ENCODE measurements at regions not wholly inside any gene's neighbourhood (a gene's known extent, or its start where the extent isn't known, plus 50 kb on each side); places are given as distances from the start of the nearest gene placed in this dataset.
"Not testable (repeated sequence)": the region's sequence is repeated elsewhere in the genome, so short reads cannot be mapped to it uniquely, and the experiment has no call there.

- FAIRE-seq, result no peak
- Histone ChIP-seq H3K27me3 (ENCODE audit: control insufficient read depth, insufficient read depth, low read length) (no peaks in the 10 kb centered on the region), H3K36me3 (ENCODE audit: control insufficient read depth, insufficient read depth, low read length) (no peaks in the 10 kb centered on the region), H3K4me3 (ENCODE audit: low read depth, low read length) (no peak overlapping the region)
- TF ChIP-seq, protein P1, sequence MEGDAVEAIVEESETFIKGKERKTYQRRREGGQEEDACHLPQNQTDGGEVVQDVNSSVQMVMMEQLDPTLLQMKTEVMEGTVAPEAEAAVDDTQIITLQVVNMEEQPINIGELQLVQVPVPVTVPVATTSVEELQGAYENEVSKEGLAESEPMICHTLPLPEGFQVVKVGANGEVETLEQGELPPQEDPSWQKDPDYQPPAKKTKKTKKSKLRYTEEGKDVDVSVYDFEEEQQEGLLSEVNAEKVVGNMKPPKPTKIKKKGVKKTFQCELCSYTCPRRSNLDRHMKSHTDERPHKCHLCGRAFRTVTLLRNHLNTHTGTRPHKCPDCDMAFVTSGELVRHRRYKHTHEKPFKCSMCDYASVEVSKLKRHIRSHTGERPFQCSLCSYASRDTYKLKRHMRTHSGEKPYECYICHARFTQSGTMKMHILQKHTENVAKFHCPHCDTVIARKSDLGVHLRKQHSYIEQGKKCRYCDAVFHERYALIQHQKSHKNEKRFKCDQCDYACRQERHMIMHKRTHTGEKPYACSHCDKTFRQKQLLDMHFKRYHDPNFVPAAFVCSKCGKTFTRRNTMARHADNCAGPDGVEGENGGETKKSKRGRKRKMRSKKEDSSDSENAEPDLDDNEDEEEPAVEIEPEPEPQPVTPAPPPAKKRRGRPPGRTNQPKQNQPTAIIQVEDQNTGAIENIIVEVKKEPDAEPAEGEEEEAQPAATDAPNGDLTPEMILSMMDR (IDR thresholded peaks at IDR 0.05; ENCODE audit: insufficient read depth, low read length, severe bottlenecking), result no peak
- DNase-seq (ENCODE audit: low read depth), result no peak
These were observed 1341.4 kb upstream of the NUDT12 start for GRCh38 chr5:104903941-104904340.

DNA sequence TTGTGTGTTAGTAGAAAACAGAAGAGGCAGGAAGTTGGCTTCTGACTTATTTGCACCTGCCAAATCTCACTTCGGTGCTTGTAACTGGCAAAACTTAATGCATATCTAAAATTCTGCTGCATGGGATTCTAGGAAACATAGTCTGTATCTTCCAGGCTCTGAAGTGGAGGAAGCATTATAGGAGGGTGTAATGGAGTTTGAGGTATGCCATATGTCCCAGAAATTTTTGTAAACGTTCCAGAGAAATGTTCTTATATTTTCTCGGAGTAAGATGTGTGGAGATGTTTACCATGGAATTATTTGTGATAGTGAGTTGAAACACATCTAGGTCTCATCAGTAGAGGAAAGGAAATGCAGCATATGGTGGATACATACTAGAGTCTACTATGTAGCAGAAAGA, 1329.0 kb upstream of the NUDT12 start:
- Histone ChIP-seq H3K36me3 (ENCODE audit: control insufficient read depth, insufficient read depth, low read length) (no peaks in the 10 kb centered on the region), H3K27me3 (ENCODE audit: control insufficient read depth, insufficient read depth, low read length) (no peaks in the 10 kb centered on the region), H3K4me3 (ENCODE audit: low read depth, low read length) (no peak overlapping the region)
- TF ChIP-seq, protein P1 (IDR thresholded peaks at IDR 0.05; ENCODE audit: insufficient read depth, low read length, severe bottlenecking), result no peak
- FAIRE-seq (no peak), DNase-seq (ENCODE audit: low read depth) (no peak)

GRCh38 chr5:104890767-104891166, 1328.2 kb upstream of the NUDT12 start:
- DNase-seq (ENCODE audit: low read depth) (no peak), FAIRE-seq (no peak)
- Histone ChIP-seq H3K4me3 (ENCODE audit: low read depth, low read length) (no peak overlapping the region), H3K36me3 (ENCODE audit: control insufficient read depth, insufficient read depth, low read length) (no peaks in the 10 kb centered on the region), H3K27me3 (ENCODE audit: control insufficient read depth, insufficient read depth, low read length) (no peaks in the 10 kb centered on the region)
- TF ChIP-seq, protein P1 (IDR thresholded peaks at IDR 0.05; ENCODE audit: insufficient read depth, low read length, severe bottlenecking), result no peak

DNA sequence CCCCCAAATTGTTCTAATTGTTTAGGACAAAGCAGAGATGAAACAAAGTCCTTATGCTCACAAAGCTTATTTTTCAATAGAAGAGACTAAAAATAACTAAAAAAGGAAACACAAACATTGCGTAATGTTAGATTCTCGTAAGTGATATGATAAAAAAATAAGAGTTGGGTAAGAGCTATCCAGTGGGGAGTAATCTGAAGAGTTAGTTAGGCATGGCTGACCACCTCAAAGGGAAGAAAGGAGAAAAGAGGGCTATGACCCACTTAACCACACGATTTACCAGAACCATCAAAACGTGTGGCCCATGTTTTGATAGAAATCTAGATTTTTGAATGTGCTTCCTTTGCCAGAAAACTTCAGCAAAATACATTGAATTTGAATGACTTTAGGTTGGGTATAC, 1296.8 kb upstream of the NUDT12 start:
- DNase-seq (ENCODE audit: low read depth) (no peak), FAIRE-seq (no peak)
- Histone ChIP-seq H3K36me3 (ENCODE audit: control insufficient read depth, insufficient read depth, low read length) (no peaks in the 10 kb centered on the region), H3K27me3 (ENCODE audit: control insufficient read depth, insufficient read depth, low read length) (no peaks in the 10 kb centered on the region), H3K4me3 (ENCODE audit: low read depth, low read length) (no peak overlapping the region)
- TF ChIP-seq, protein P1 (IDR thresholded peaks at IDR 0.05; ENCODE audit: insufficient read depth, low read length, severe bottlenecking), result no peak

- H3K4me3 ChIP-seq (ENCODE audit: low read depth, low read length); FAIRE-seq: not testable (repeated sequence)
These were observed 1289.5 kb upstream of the NUDT12 start for GRCh38 chr5:104852099-104852498.

DNA sequence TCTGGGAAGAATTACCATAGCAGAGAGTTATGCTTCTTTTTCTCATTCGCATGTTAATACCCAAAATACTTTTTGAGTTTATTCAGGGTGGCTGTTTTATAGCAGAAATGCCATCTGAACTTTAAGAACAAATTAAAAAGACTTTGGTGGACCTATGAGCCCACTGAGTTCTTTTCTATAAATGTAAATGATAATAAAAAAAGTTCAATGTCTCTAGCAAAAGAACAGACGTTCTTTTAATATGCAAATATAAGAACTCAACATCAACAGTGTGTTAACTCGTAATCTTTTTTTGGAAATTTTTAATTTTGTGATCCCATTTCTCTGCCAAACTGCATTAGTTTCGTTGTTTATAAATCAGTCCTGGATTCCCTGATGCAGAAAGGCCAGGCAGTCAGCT, 1283.0 kb upstream of the NUDT12 start:
- TF ChIP-seq, protein P1 (IDR thresholded peaks at IDR 0.05; ENCODE audit: insufficient read depth, low read length, severe bottlenecking), result no peak
- H3K27me3 ChIP-seq (ENCODE audit: control insufficient read depth, insufficient read depth, low read length), result no peaks in the 10 kb centered on the region
- no peaks in the 10 kb centered on the region for H3K36me3 ChIP-seq (ENCODE audit: control insufficient read depth, insufficient read depth, low read length)
- no peak for DNase-seq (ENCODE audit: low read depth)
- H3K4me3 ChIP-seq (ENCODE audit: low read depth, low read length), result no peak overlapping the region
- no peak for FAIRE-seq

More at GRCh38 chr5:104852099-104852498, 1289.5 kb upstream of the NUDT12 start:
- not testable (repeated sequence) for H3K36me3 ChIP-seq (ENCODE audit: control insufficient read depth, insufficient read depth, low read length); H3K27me3 ChIP-seq (ENCODE audit: control insufficient read depth, insufficient read depth, low read length); DNase-seq (ENCODE audit: low read depth)
